ENCODE measurements at regions not wholly inside any gene's neighbourhood (a gene's known extent, or its start where the extent isn't known, plus 50 kb on each side); places are given as distances from the start of the nearest gene placed in this dataset.

GRCh38 chr12:9383585-9383984, 175.4 kb upstream of the PZP start:
- peaks cover 0 to 5% (median 4%) of the 10 kb centered on the region in 3 donors for H3K4me1 ChIP-seq
- H3K36me3 ChIP-seq, result no peaks in the 10 kb centered on the region

GRCh38 chr12:9381619-9382018, 173.4 kb upstream of the PZP start:
- H3K27me3 ChIP-seq, result no peaks in the 10 kb centered on the region
- no peaks in the 10 kb centered on the region for H3K4me1 ChIP-seq
- 85 to 87% methylated on average over 2 of the region's 2 CpGs for WGBS, 2 donors
- FAIRE-seq (no peak), ATAC-seq (no peak), DNase-seq (no peak)
- no peak overlapping the region for H3K4me3 ChIP-seq
- no peak for TF ChIP-seq CTCF (IDR thresholded peaks at IDR 0.05)
- H3K36me3 ChIP-seq, result no peaks in the 10 kb centered on the region
- intact Hi-C loops (cut with DNase I), result no loop called here
- H3K27ac ChIP-seq, result no peak overlapping the region
- no peaks in the 10 kb centered on the region for H3K9me3 ChIP-seq

More at GRCh38 chr12:9383585-9383984, 175.4 kb upstream of the PZP start:
- WGBS, 2 donors, result 63% methylated on average over 4 of the region's 4 CpGs
- H3K27me3 ChIP-seq, result no peaks in the 10 kb centered on the region
- TF ChIP-seq CTCF (IDR thresholded peaks at IDR 0.05), result no peak
- H3K27ac ChIP-seq, result no peak overlapping the region
- no peaks in the 10 kb centered on the region for H3K9me3 ChIP-seq
- no peak for DNase-seq
- no peak for FAIRE-seq
- intact Hi-C loops (cut with DNase I), result no loop called here
- ATAC-seq, result no peak
- no peak overlapping the region for H3K4me3 ChIP-seq

DNA sequence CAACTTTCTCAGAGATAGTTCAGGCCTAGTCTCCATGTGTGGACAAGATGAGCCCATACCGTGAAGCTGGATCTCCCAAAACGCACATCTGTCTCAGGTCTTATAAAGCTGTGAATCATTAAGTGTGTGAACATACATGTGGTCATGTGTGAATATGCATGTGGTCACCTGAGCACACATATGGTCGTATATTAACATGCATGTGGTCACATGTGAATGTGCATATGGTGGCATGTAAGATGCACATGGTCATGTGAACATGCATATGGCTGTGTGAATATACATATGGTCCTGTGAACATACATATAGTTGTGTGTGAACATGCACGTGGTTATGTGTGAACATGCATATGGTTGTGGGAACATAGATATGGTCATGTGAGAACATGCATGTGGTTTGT, 172.5 kb upstream of the PZP start:
- H3K9me3 ChIP-seq, result no peaks in the 10 kb centered on the region
- no peak for FAIRE-seq
- ATAC-seq, result no peak
- no peak for DNase-seq
- 84 to 91% methylated on average over 4 of the region's 4 CpGs for WGBS, 2 donors
- no peaks in the 10 kb centered on the region for H3K36me3 ChIP-seq
- H3K27ac ChIP-seq, result no peak overlapping the region
- H3K4me3 ChIP-seq, result no peak overlapping the region
- intact Hi-C loops (cut with DNase I), result no loop called here
- no peak for TF ChIP-seq CTCF (IDR thresholded peaks at IDR 0.05)
- no peaks in the 10 kb centered on the region for H3K4me1 ChIP-seq
- no peaks in the 10 kb centered on the region for H3K27me3 ChIP-seq

- no peak for FAIRE-seq
- intact Hi-C loops (cut with DNase I), result no loop called here
- Histone ChIP-seq H3K4me1 (no peaks in the 10 kb centered on the region), H3K4me3 (no peak overlapping the region), H3K27me3 (no peaks in the 10 kb centered on the region), H3K9me3 (no peaks in the 10 kb centered on the region), H3K27ac (no peak overlapping the region), H3K36me3 (no peaks in the 10 kb centered on the region)
- TF ChIP-seq CTCF (IDR thresholded peaks at IDR 0.05), result no peak
- no peak for DNase-seq
- WGBS, 2 donors, result 81 to 83% methylated on average over 11 of the region's 11 CpGs
- ATAC-seq, result no peak
Measured at GRCh38 chr12:9379023-9379742, 171.0 kb upstream of the PZP start.

- no peaks in the 10 kb centered on the region for H3K36me3 ChIP-seq
- intact Hi-C loops (cut with DNase I), result no loop called here
- TF ChIP-seq CTCF (IDR thresholded peaks at IDR 0.05), result no peak
- DNase-seq (no peak), ATAC-seq (no peak), FAIRE-seq (no peak)
- no peaks in the 10 kb centered on the region for H3K4me1 ChIP-seq
- no peaks in the 10 kb centered on the region for H3K9me3 ChIP-seq
- no peak overlapping the region for H3K27ac ChIP-seq
- WGBS, 2 donors, result 45 to 51% methylated on average over 6 of the region's 6 CpGs
- no peaks in the 10 kb centered on the region for H3K27me3 ChIP-seq
- no peak overlapping the region for H3K4me3 ChIP-seq
Measured at GRCh38 chr12:9378430-9378835, 170.2 kb upstream of the PZP start.

All from pancreas (tissue), 10 donors.